ENCODE measurements at regions not wholly inside any gene's neighbourhood (a gene's known extent, or its start where the extent isn't known, plus 50 kb on each side); places are given as distances from the start of the nearest gene placed in this dataset.

GRCh38 chr19:5398693-5399057 lies 56.5 kb upstream of the ZNRF4 start:
- dilution Hi-C loops (cut with HindIII; ENCODE audit: low sequenced_read_pairs, unreplicated experiment) (no loop called here), in situ Hi-C loops (cut with MboI; ENCODE audit: low sequenced_read_pairs) (no loop called here), intact Hi-C loops (cut with micrococcal nuclease) (no loop called here)
- H3K23ac ChIP-seq (ENCODE audit: low read depth, low read length): no peak overlapping the region
- H2BK5ac ChIP-seq (ENCODE audit: low read depth, low read length, poor library complexity, severe bottlenecking): no peak overlapping the region
- H3K14ac ChIP-seq (replicated peaks; ENCODE audit: low read depth, low read length): no peak overlapping the region
- H3K4me1 ChIP-seq (ENCODE audit: control insufficient read depth, insufficient read depth, low read length): no peaks in the 10 kb centered on the region
- no peak overlapping the region for H3K4me2 ChIP-seq (ENCODE audit: low read depth, low read length)
- H2AFZ ChIP-seq (replicated peaks; ENCODE audit: low read length, poor library complexity): no peak overlapping the region
- no peak overlapping the region for H3K56ac ChIP-seq (ENCODE audit: extremely low read depth, insufficient read depth, low read length)
- no peak for ATAC-seq (ENCODE audit: low read depth)
- H3K27ac ChIP-seq (ENCODE audit: insufficient read depth, low read length): no peak overlapping the region
- BruUV-seq (replicated peaks): no TSS peak
- peaks cover 48% of the 10 kb centered on the region for H3K27me3 ChIP-seq (ENCODE audit: control insufficient read depth, insufficient read depth, low read length)
- no peaks in the 10 kb centered on the region for H3K79me1 ChIP-seq (ENCODE audit: low read depth in 1 of 2, low read length in 2 of 2)
- no peak overlapping the region for H2BK20ac ChIP-seq (ENCODE audit: low read depth, low read length)
- H3K9me1 ChIP-seq (ENCODE audit: insufficient read depth, low read length): no peaks in the 10 kb centered on the region
- no peak for TF ChIP-seq SMC3 (IDR thresholded peaks at IDR 0.05; ENCODE audit: low read depth, low read length)
- TF ChIP-seq ELK1 (IDR thresholded peaks at IDR 0.05; ENCODE audit: borderline replicate concordance, low read depth, low read length): no peak
- no peak for TF ChIP-seq CEBPB (IDR thresholded peaks at IDR 0.05; ENCODE audit: low read depth, low read length)
- TF ChIP-seq RCOR1 (IDR thresholded peaks at IDR 0.05; ENCODE audit: insufficient replicate concordance, low read length): no peak
- no peak for TF ChIP-seq RFX5 (IDR thresholded peaks at IDR 0.05; ENCODE audit: low read depth, low read length)
- no peak for DNase-seq
- peaks cover 2% of the 10 kb centered on the region; the same call in 1 of the 2 replicates for H3K9me3 ChIP-seq (ENCODE audit: control insufficient read depth, insufficient read depth, low read length)
- H3K36me3 ChIP-seq (ENCODE audit: control insufficient read depth, insufficient read depth, low read length): no peaks in the 10 kb centered on the region
- H2AK9ac ChIP-seq (replicated peaks; ENCODE audit: low read depth, low read length, poor library complexity): no peak overlapping the region
- no peak overlapping the region for H3K18ac ChIP-seq (ENCODE audit: low read depth, low read length)
- no peaks in the 10 kb centered on the region for H4K20me1 ChIP-seq (ENCODE audit: insufficient read depth, low read length)
- no peak overlapping the region for H3K4ac ChIP-seq (ENCODE audit: low read depth, low read length)
- no peak overlapping the region for H2BK15ac ChIP-seq (ENCODE audit: low read depth, low read length)
- no peak overlapping the region for H4K5ac ChIP-seq (ENCODE audit: low read depth, low read length)
- no peak overlapping the region for H3K4me3 ChIP-seq (ENCODE audit: insufficient read depth, low read depth, low read length)
- H3K9ac ChIP-seq (ENCODE audit: low read depth, low read length): no peak overlapping the region
- ChIA-PET CTCF (no interaction called here), POLR2A (ENCODE audit: unreplicated experiment) (no interaction called here)
- H4K91ac ChIP-seq (ENCODE audit: insufficient read depth, low read depth, low read length): no peak overlapping the region
- H2BK120ac ChIP-seq (ENCODE audit: low read depth, low read length): no peak overlapping the region
- H4K8ac ChIP-seq (ENCODE audit: low read depth in 2 of 2, low read length in 2 of 2): no peak overlapping the region
- WGBS, 2 experiments (ENCODE audit: extremely low coverage in 2 of 2, insufficient read length in 1 of 2): no CpG with 5 or more reads among the region's 3 CpGs
- no peak overlapping the region for H2AK5ac ChIP-seq (ENCODE audit: low read depth, low read length)

Data from IMR-90 (cell line).